ENCODE measurements at regions not wholly inside any gene's neighbourhood (a gene's known extent, or its start where the extent isn't known, plus 50 kb on each side); places are given as distances from the start of the nearest gene placed in this dataset.

GRCh38 chr20:4471221-4471620 is 215.0 kb upstream of the PRNP start:
- intact Hi-C loops (cut with DNase I): no loop called here
- Histone ChIP-seq H3K36me3 (ENCODE audit: insufficient read depth in 1 of 2, low read depth in 1 of 2) (no peaks in the 10 kb centered on the region), H3K27me3 (ENCODE audit: insufficient read depth in 3 of 3, low read length in 2 of 3) (peaks cover 0 to 2% (median 0%) of the 10 kb centered on the region in 3 donors), H3K9me3 (no peaks in the 10 kb centered on the region), H3K4me3 (no peak overlapping the region), H3K27ac (no peak overlapping the region), H3K4me1 (no peaks in the 10 kb centered on the region)
- ATAC-seq (no peak), DNase-seq (no peak)
- TF ChIP-seq CTCF (IDR thresholded peaks at IDR 0.05): no peak
- 63 to 82% (median 81%) methylated on average over 4 of the region's 4 CpGs for WGBS, 3 donors

- H3K36me3 ChIP-seq (ENCODE audit: insufficient read depth in 1 of 2, low read depth in 1 of 2): no peaks in the 10 kb centered on the region
- no peak overlapping the region for H3K4me3 ChIP-seq
- 32 to 38% (median 34%) methylated on average over 3 of the region's 3 CpGs for WGBS, 3 donors
- no peaks in the 10 kb centered on the region for H3K9me3 ChIP-seq
- peaks cover 0 to 2% (median 0%) of the 10 kb centered on the region in 3 donors for H3K27me3 ChIP-seq (ENCODE audit: insufficient read depth in 3 of 3, low read length in 2 of 3)
- intact Hi-C loops (cut with DNase I): no loop called here
- ATAC-seq (no peak), DNase-seq (no peak)
- H3K27ac ChIP-seq: no peak overlapping the region
- H3K4me1 ChIP-seq: no peaks in the 10 kb centered on the region
- TF ChIP-seq CTCF (IDR thresholded peaks at IDR 0.05): no peak
These were observed 215.9 kb upstream of the PRNP start for GRCh38 chr20:4470375-4470774.

GRCh38 chr20:4469910-4470309 is 216.3 kb upstream of the PRNP start:
- no peaks in the 10 kb centered on the region for H3K27me3 ChIP-seq (ENCODE audit: insufficient read depth in 3 of 3, low read length in 2 of 3)
- DNase-seq (no peak), ATAC-seq (no peak)
- H3K4me3 ChIP-seq: no peak overlapping the region
- 40 to 53% (median 48%) methylated on average over 4 of the region's 4 CpGs for WGBS, 3 donors
- H3K36me3 ChIP-seq (ENCODE audit: insufficient read depth in 1 of 2, low read depth in 1 of 2): no peaks in the 10 kb centered on the region
- H3K27ac ChIP-seq: no peak overlapping the region
- TF ChIP-seq CTCF (IDR thresholded peaks at IDR 0.05): no peak
- H3K9me3 ChIP-seq: no peaks in the 10 kb centered on the region
- H3K4me1 ChIP-seq: no peaks in the 10 kb centered on the region
- intact Hi-C loops (cut with DNase I): no loop called here

GRCh38 chr20:4468114-4468513 is 218.1 kb upstream of the PRNP start:
- Histone ChIP-seq H3K9me3 (no peaks in the 10 kb centered on the region), H3K4me3 (no peak overlapping the region), H3K36me3 (ENCODE audit: insufficient read depth in 1 of 2, low read depth in 1 of 2) (no peaks in the 10 kb centered on the region), H3K27me3 (ENCODE audit: insufficient read depth in 3 of 3, low read length in 2 of 3) (no peaks in the 10 kb centered on the region), H3K27ac (no peak overlapping the region), H3K4me1 (no peaks in the 10 kb centered on the region)
- no peak for TF ChIP-seq CTCF (IDR thresholded peaks at IDR 0.05)
- no peak for ATAC-seq
- no peak for DNase-seq
- WGBS, 3 donors: 29 to 36% (median 33%) methylated on average over 1 of the region's 1 CpG
- intact Hi-C loops (cut with DNase I): no loop called here

GRCh38 chr20:4465855-4466545 is 216.9 kb upstream of the ADRA1D start:
- Histone ChIP-seq H3K27ac (no peak overlapping the region), H3K4me3 (no peak overlapping the region), H3K36me3 (ENCODE audit: insufficient read depth in 1 of 2, low read depth in 1 of 2) (no peaks in the 10 kb centered on the region), H3K9me3 (no peaks in the 10 kb centered on the region), H3K27me3 (ENCODE audit: insufficient read depth in 3 of 3, low read length in 2 of 3) (no peaks in the 10 kb centered on the region), H3K4me1 (no peaks in the 10 kb centered on the region)
- intact Hi-C loops (cut with DNase I): no loop called here
- no peak for TF ChIP-seq CTCF (IDR thresholded peaks at IDR 0.05)
- ATAC-seq (no peak), DNase-seq (no peak)
- WGBS, 3 donors: 31 to 43% (median 37%) methylated on average over 4 of the region's 4 CpGs
